ENCODE measurements at regions not wholly inside any gene's neighbourhood (a gene's known extent, or its start where the extent isn't known, plus 50 kb on each side); places are given as distances from the start of the nearest gene placed in this dataset.

DNA sequence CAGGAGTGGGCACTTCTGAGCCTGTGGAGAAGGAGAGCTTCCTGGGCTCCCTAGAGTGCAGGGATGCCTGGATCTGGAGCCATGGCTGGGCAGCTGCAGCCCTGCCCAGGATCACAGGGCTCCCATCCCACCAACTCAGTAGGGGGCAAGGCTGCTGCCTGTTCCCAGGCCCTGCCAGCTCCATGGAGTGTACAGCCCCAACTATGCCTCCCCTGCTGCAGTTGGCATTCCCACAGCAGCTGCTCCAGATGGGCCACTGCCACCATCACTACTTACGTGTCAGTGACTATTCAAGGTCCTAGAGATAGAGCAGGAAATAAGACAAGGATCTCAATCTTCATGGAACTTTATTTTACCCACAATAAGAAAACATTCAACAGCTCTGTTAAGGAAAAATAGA lies 107.1 kb upstream of the TNPO1 start:
- TF ChIP-seq POLR2A (IDR thresholded peaks at IDR 0.05; ENCODE audit: low read depth, low read length) (no peak), CEBPB (IDR thresholded peaks at IDR 0.05; ENCODE audit: low read depth, low read length) (no peak), FOS (IDR thresholded peaks at IDR 0.05; ENCODE audit: low read depth, low read length) (no peak), MAFK (IDR thresholded peaks at IDR 0.05; ENCODE audit: low read depth, low read length) (no peak)
